ENCODE measurements at regions not wholly inside any gene's neighbourhood (a gene's known extent, or its start where the extent isn't known, plus 50 kb on each side); places are given as distances from the start of the nearest gene placed in this dataset.

- no peak for TF ChIP-seq REST (IDR thresholded peaks at IDR 0.05; ENCODE audit: insufficient read depth in 1 of 2, low read depth in 2 of 2, low read length in 2 of 2)
- no peak for TF ChIP-seq SIN3A (IDR thresholded peaks at IDR 0.05; ENCODE audit: borderline replicate concordance, insufficient read depth, low read length)
- TF ChIP-seq POLR2AphosphoS5 (IDR thresholded peaks at IDR 0.05; ENCODE audit: low read depth, low read length): no peak
- TF ChIP-seq FOXP2 (optimal IDR thresholded peaks at IDR 0.05; ENCODE audit: borderline replicate concordance, extremely low read depth, extremely low read length, insufficient read depth): no peak
- TF ChIP-seq TAF1 (IDR thresholded peaks at IDR 0.05; ENCODE audit: borderline replicate concordance, insufficient read depth, low read length): no peak
Observed at GRCh38 chr9:82412586-82413305, 424.2 kb downstream of the SPATA31D1 start.

- TF ChIP-seq FOXP2 (optimal IDR thresholded peaks at IDR 0.05; ENCODE audit: borderline replicate concordance, extremely low read depth, extremely low read length, insufficient read depth) (no peak), REST (IDR thresholded peaks at IDR 0.05; ENCODE audit: insufficient read depth in 1 of 2, low read depth in 2 of 2, low read length in 2 of 2) (no peak), TAF1 (IDR thresholded peaks at IDR 0.05; ENCODE audit: borderline replicate concordance, insufficient read depth, low read length) (no peak), POLR2AphosphoS5 (IDR thresholded peaks at IDR 0.05; ENCODE audit: low read depth, low read length) (no peak), SIN3A (IDR thresholded peaks at IDR 0.05; ENCODE audit: borderline replicate concordance, insufficient read depth, low read length) (no peak)
Observed at GRCh38 chr9:82417501-82417900, 428.9 kb downstream of the SPATA31D1 start.

GRCh38 chr9:82418334-82418733 is 429.8 kb downstream of the SPATA31D1 start:
- TF ChIP-seq REST (IDR thresholded peaks at IDR 0.05; ENCODE audit: insufficient read depth in 1 of 2, low read depth in 2 of 2, low read length in 2 of 2) (no peak), TAF1 (IDR thresholded peaks at IDR 0.05; ENCODE audit: borderline replicate concordance, insufficient read depth, low read length) (no peak), FOXP2 (optimal IDR thresholded peaks at IDR 0.05; ENCODE audit: borderline replicate concordance, extremely low read depth, extremely low read length, insufficient read depth) (no peak), POLR2AphosphoS5 (IDR thresholded peaks at IDR 0.05; ENCODE audit: low read depth, low read length) (no peak), SIN3A (IDR thresholded peaks at IDR 0.05; ENCODE audit: borderline replicate concordance, insufficient read depth, low read length) (no peak)

- no peak for TF ChIP-seq REST (IDR thresholded peaks at IDR 0.05; ENCODE audit: insufficient read depth in 1 of 2, low read depth in 2 of 2, low read length in 2 of 2)
- TF ChIP-seq FOXP2 (optimal IDR thresholded peaks at IDR 0.05; ENCODE audit: borderline replicate concordance, extremely low read depth, extremely low read length, insufficient read depth): no peak
- TF ChIP-seq POLR2AphosphoS5 (IDR thresholded peaks at IDR 0.05; ENCODE audit: low read depth, low read length): no peak
- no peak for TF ChIP-seq TAF1 (IDR thresholded peaks at IDR 0.05; ENCODE audit: borderline replicate concordance, insufficient read depth, low read length)
- TF ChIP-seq SIN3A (IDR thresholded peaks at IDR 0.05; ENCODE audit: borderline replicate concordance, insufficient read depth, low read length): no peak
Observed at GRCh38 chr9:82419696-82420486, 431.3 kb downstream of the SPATA31D1 start.

Measured in PFSK-1 (cell line).